ENCODE measurements at regions not wholly inside any gene's neighbourhood (a gene's known extent, or its start where the extent isn't known, plus 50 kb on each side); places are given as distances from the start of the nearest gene placed in this dataset.

- no peak overlapping the region for H3K27ac ChIP-seq (ENCODE audit: insufficient read length, low read depth, low read length)
- H3K4ac ChIP-seq (ENCODE audit: low read depth, low read length) = no peak overlapping the region
- no peaks in the 10 kb centered on the region for H3K9me3 ChIP-seq (ENCODE audit: control insufficient read depth, low read depth, low read length)
- H3K36me3 Mint-ChIP-seq (ENCODE audit: insufficient read depth in 1 of 3, low read depth in 3 of 3) = no peaks in the 10 kb centered on the region
- H3K23me2 ChIP-seq (ENCODE audit: insufficient read length, low read depth, low read length, poor library complexity, severe bottlenecking) = no peaks in the 10 kb centered on the region
- no peaks in the 10 kb centered on the region for H3K79me1 ChIP-seq (ENCODE audit: insufficient read depth, low read depth, low read length, poor library complexity, severe bottlenecking)
- no peak overlapping the region for H2BK120ac ChIP-seq (ENCODE audit: low read depth, low read length, poor library complexity, severe bottlenecking)
- H3K56ac ChIP-seq (ENCODE audit: insufficient read length, low read depth, low read length) = no peak overlapping the region
- H3K23ac ChIP-seq (ENCODE audit: insufficient read length, low read depth, low read length) = no peak overlapping the region
- H2BK15ac ChIP-seq (ENCODE audit: low read depth, low read length) = no peak overlapping the region
- H3K14ac ChIP-seq (ENCODE audit: insufficient read depth, low read length) = no peak overlapping the region; the same call in 1 of the 2 replicates
- H3K27me3 Mint-ChIP-seq (ENCODE audit: low read depth) = peaks cover 1% of the 10 kb centered on the region; the same call in 1 of the 2 replicates
- no CpG with 5 or more reads among the region's 4 CpGs for WGBS (ENCODE audit: extremely low coverage, insufficient read length, low lambda C conversion rate)
- no peak overlapping the region for H2AFZ ChIP-seq (ENCODE audit: low read length)
- no peak overlapping the region for H3K18ac ChIP-seq (ENCODE audit: insufficient read length, low read depth, low read length)
- H3K9ac ChIP-seq (ENCODE audit: extremely low read depth, insufficient read length, low read length) = no peak overlapping the region
- no peak overlapping the region for H2BK12ac ChIP-seq (ENCODE audit: insufficient read length, low read depth, low read length)
- H4K91ac ChIP-seq (ENCODE audit: insufficient read length, low read depth, low read length) = no peak overlapping the region
- H3K79me2 ChIP-seq (ENCODE audit: insufficient read depth, low read length) = no peaks in the 10 kb centered on the region
- no peaks in the 10 kb centered on the region for H3K4me1 ChIP-seq (ENCODE audit: insufficient read depth, low read length)
- H2BK5ac ChIP-seq (ENCODE audit: insufficient read length, low read length) = no peak overlapping the region
- H4K20me1 ChIP-seq (ENCODE audit: control insufficient read depth, insufficient read depth, insufficient read length) = no peaks in the 10 kb centered on the region
- H4K5ac ChIP-seq (ENCODE audit: insufficient read length, low read depth, low read length) = no peak overlapping the region
- no peak overlapping the region for H2BK20ac ChIP-seq (ENCODE audit: low read depth, low read length, poor library complexity, severe bottlenecking)
- no peak overlapping the region for H3K27ac Mint-ChIP-seq
- H4K8ac ChIP-seq (replicated peaks; ENCODE audit: insufficient read length, low read depth, low read length) = no peak overlapping the region
- H3K4me3 Mint-ChIP-seq = no peak overlapping the region
- H3T11ph ChIP-seq (ENCODE audit: low read length) = no peak overlapping the region
- no peak overlapping the region for H2AK5ac ChIP-seq (ENCODE audit: insufficient read length, low read length)
- H3K9me3 Mint-ChIP-seq = no peaks in the 10 kb centered on the region
- H3K4me2 ChIP-seq (ENCODE audit: insufficient read depth, insufficient read length, low read length) = no peak overlapping the region
- DNase-seq = no peak
- no peaks in the 10 kb centered on the region for H3K27me3 ChIP-seq (ENCODE audit: insufficient read depth, low read length)
- H3K4me1 Mint-ChIP-seq = peaks cover 7 to 24% of the 10 kb centered on the region in 2 experiments
- TF ChIP-seq, protein P1, sequence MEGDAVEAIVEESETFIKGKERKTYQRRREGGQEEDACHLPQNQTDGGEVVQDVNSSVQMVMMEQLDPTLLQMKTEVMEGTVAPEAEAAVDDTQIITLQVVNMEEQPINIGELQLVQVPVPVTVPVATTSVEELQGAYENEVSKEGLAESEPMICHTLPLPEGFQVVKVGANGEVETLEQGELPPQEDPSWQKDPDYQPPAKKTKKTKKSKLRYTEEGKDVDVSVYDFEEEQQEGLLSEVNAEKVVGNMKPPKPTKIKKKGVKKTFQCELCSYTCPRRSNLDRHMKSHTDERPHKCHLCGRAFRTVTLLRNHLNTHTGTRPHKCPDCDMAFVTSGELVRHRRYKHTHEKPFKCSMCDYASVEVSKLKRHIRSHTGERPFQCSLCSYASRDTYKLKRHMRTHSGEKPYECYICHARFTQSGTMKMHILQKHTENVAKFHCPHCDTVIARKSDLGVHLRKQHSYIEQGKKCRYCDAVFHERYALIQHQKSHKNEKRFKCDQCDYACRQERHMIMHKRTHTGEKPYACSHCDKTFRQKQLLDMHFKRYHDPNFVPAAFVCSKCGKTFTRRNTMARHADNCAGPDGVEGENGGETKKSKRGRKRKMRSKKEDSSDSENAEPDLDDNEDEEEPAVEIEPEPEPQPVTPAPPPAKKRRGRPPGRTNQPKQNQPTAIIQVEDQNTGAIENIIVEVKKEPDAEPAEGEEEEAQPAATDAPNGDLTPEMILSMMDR (conservative IDR thresholded peaks at IDR 0.05) = no peak
These were observed 139.2 kb downstream of the ADAMTS15 start for GRCh38 chr11:130587658-130588057.

Measured in H9 (cell line).